Central memory CD4-positive, alpha-beta T cell (primary cell): ENCODE measurements at regions not wholly inside any gene's neighbourhood (a gene's known extent, or its start where the extent isn't known, plus 50 kb on each side); places are given as distances from the start of the nearest gene placed in this dataset.
"Not testable (repeated sequence)": the region's sequence is repeated elsewhere in the genome, so short reads cannot be mapped to it uniquely, and the experiment has no call there.

Source experiments
- DNase-seq: peaks from one replicate; pipeline ENCODE4 v3.0.0; 2022

- DNase-seq, result no peak
Measured at GRCh38 chr5:148708854-148709253, 54.5 kb upstream of the HTR4 start.

- DNase-seq, result no peak
Measured at GRCh38 chr5:148711961-148712360, 57.6 kb upstream of the HTR4 start.

GRCh38 chr5:148713735-148714508, 59.6 kb upstream of the HTR4 start:
- no peak for DNase-seq

DNA sequence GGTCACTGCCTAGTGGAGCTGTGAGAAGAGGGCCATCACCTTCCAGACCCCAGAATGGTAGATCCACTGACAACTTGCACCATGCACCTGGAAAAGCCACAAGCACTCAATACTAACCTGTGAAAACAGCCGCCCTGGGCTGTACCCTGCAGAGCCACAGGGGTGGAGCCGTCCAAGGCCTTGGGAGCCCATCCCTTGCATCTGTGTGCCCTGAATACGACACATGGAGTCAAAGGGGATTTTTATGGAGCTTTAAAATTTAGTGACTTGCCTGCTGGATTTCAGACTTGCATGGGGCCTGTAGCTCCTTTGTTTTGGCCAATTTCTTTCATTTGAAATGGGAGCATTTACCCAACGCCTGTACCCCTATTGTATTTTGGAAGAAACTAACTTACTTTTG, 62.4 kb upstream of the HTR4 start:
- DNase-seq, result no peak

DNA sequence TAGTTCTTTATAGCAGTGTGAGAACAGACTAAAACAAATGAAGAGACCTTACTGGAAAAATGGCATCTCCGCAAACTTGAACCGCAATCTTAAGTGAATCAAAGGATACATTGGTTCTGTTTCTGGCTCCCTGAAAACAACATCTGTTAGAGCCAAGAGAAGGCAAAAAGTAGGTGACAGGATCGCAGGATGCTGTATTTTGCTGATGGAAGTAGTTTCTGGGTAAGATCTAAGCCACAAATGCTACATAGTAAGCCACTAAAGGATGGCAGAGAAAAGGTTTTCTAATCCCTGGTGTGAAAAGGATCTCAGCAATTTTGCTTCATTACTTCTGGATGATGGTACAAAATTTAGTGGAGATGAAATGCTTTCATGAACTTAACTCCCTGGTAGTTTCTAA, 63.3 kb upstream of the HTR4 start:
- no peak for DNase-seq

GRCh38 chr5:148719605-148720004, 65.3 kb upstream of the HTR4 start:
- DNase-seq, result no peak

- DNase-seq, result no peak
Measured at GRCh38 chr5:148720257-148720656, 65.9 kb upstream of the HTR4 start.

GRCh38 chr5:148723143-148723542, 68.8 kb upstream of the HTR4 start:
- no peak for DNase-seq

DNA sequence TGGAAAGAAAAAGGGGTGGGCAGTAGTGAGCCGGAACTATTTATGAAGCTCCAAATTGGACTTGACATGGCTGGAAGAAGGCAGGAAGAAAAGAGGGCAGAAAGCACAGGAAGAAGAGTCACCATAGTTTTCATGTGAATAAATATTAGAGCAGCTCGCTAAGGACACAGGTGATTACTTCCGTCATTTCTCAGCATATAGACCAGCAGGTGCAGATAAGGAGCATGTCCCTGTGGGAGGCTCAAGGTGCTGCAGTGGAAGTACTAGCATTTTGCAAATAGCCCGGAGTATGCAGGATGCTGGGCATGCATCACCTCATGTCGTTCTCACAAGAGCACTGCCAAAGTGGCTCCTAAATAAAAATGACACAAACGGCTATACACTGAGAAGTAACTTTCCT, 71.3 kb upstream of the HTR4 start:
- DNase-seq, result no peak

DNA sequence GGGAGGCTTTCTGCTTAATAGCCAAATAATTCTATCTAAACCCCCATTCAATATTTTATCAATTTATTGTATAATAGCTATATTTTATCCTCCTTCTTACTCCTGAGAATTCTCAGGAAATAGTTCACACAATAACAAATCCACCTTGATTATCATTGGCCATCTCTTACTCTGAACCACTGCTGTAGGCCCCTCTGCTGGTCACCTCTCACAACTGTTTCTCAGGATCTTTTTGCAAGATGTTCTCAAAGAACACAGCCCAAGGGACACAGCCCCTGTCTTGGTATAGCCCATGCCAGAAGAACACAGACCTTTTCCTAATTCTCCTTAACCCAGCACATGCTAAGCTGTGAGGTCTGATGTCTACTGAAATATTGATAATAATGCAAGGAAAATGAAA, 74.9 kb upstream of the HTR4 start:
- DNase-seq, result no peak

DNA sequence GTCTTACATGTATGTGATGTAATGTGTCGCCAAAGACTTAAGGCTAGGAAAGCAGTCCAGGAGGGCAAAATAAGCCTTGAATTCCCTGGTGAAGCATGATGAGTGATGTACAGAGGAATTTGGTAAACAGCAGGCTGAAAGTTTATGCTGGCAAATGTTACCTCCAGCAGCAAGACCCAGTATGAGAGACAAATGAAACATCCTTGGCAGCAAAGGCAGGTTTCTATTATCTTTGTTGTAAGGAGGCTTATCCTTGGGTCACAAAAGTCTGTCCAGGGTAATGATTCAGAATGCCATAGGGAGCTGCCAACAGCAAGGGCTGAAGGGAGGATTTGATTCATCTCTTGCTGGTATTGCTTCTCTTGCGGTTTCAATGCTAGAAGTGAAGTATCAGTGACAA, 75.9 kb upstream of the HTR4 start:
- DNase-seq, result no peak

DNA sequence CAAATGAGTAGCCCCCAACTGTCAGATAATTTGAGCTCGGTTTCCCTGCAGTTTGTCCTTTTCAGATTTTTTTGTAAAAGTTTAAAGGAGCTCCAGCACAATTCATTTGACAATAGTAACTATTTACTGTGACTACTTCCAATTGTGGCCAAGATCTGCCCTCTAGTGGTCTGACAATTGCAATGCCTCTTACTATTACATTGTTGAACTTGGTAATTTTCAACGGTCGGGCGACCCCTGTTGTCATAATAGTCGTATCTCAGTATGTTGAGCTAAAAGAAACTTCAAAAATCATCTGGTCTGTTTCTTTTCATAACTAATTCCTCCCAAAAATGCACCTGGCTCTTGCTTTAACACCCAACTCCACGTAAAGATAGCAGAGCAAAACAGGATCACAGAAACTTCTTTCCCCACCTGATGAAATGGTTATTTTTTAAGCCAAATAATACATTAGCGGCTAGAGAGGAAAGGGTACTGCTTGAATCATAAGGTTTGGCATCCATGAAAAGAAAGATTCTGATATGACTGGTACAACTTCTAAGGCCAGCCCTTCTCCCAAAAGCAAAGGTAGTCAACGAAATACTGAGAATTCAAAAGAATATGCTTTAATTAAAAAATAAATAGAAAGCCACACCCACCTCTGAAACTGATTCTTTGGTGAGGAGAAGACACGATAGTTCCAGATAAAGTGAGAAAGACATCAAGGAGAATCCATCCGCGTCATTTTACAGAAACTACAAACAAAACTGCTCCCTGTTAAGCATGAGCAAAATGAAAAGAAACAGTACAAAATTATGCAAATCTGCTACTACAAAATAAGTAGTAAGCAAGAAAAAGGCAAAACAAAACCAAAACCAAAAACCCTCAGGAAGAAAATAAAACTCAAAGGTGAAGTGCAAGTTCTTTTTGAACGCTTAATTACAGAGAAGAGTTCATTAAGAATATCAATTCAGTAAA, 76.9 kb upstream of the HTR4 start:
- DNase-seq, result peak; percentile 68

GRCh38 chr5:148732692-148733091, 78.4 kb upstream of the HTR4 start:
- no peak for DNase-seq

GRCh38 chr5:148733601-148734438, 79.5 kb upstream of the HTR4 start:
- DNase-seq, result peak; percentile 44

GRCh38 chr5:148734518-148734917, 80.2 kb upstream of the HTR4 start:
- no peak for DNase-seq

DNA sequence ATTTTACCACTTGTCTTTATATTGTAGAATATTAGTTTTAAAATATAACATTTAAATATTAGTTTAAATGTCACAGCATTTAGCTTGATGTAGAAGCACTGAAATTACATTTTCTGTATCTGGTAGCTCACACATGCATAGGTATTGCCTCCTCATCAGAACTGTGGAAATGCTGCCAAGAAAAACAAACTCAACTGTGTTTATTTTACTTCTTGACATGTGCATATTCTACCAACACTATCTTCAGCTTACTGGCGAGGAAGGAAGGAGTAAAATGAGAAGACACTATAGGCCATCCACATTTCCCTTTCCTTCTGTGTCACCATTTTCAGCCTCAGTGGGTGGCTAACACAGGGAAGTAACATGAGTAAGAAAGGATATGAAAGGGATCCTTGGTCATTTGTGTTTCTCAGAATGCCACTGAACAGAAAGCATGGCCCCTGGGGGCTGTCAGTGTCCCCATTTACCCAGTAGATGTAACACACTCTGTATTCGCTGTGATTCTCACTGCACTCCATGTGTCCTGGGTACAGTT, 81.0 kb upstream of the HTR4 start:
- no peak for DNase-seq

- no peak for DNase-seq
Measured at GRCh38 chr5:148739023-148739422, 84.7 kb upstream of the HTR4 start.

GRCh38 chr5:148739524-148739923, 85.2 kb upstream of the HTR4 start:
- no peak for DNase-seq

DNA sequence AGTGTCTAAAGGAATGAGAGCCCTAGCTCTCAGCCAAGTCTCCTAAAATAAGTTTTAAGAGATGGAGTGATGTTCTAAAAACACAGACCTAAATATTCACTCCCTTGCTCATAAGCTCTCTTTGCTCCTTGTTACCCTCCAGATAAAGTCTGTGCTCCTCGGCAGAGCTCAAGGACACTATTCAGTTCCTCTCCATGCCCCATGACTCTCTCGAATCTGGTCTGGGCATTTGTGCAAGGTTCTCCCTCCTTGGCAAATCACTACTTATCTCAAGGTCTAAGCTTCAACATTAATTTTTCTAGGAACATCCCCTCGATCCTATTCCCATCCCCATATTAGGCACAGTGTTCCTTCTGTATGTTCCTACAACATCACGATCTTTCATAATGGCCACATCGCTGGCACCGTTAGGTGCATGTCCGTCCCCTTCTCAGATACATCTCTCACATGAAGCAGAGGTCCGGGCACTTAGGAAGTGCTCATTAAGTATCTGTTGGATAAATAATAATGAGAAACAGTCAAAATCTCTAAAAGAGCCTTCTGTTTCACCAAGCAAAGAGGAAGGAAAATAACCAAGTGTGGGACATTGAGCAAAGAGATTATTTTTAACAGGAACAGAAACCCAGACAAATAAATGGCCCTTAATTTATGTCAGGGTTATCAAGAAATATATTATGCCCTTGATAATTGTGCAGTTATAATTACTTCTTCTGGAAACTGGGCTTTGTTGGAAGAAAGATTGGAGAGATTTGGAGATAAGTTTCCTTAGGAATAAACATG, 85.9 kb upstream of the HTR4 start:
- DNase-seq, result no peak

GRCh38 chr5:148740966-148741742, 85.3 kb upstream of the ADRB2 start:
- peak; percentile 19 for DNase-seq

DNA sequence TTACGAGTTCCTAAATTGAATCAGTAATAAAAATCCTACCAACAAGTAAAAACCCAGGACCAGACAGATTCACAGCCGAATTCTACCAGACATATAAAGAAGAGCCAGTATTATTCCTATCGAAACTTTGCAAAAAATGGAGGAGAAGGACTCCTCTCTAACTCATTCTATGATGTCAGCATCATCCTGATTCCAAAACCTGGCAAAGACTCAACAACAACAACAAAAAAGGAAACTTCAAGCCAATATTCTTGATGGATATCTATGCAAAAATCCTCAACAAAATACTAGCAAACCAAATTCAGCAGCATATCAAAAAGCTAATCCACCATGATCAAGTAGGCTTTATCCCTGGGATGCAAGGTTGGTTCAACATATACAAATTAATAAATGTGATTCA, 84.6 kb upstream of the ADRB2 start:
- not testable (repeated sequence) for DNase-seq
